Mesothelial cell of epicardium (in vitro differentiated cells): ENCODE measurements at regions not wholly inside any gene's neighbourhood (a gene's known extent, or its start where the extent isn't known, plus 50 kb on each side); places are given as distances from the start of the nearest gene placed in this dataset.

Experiments
- DNase-seq, 2 experiments: peaks; one replicate each; pipeline ENCODE4 v3.0.0; 2021; ENCODE audit warnings: low spot score in 2 of 2; ENCODE audit not compliant: unreplicated experiment in 2 of 2
- H3K27ac Mint-ChIP-seq: 2 replicates; pipeline ENCODE4 v1.8.0; 2021; ENCODE audit warnings: mixed read lengths
- H3K27me3 Mint-ChIP-seq: 2 replicates; pipeline ENCODE4 v1.8.0; 2021; ENCODE audit warnings: low read depth, mixed read lengths
- H3K36me3 Mint-ChIP-seq: 2 replicates; pipeline ENCODE4 v1.8.0; 2021; ENCODE audit warnings: mixed read lengths
- H3K4me1 Mint-ChIP-seq: 2 replicates; pipeline ENCODE4 v1.8.0; 2021; ENCODE audit warnings: mixed read lengths
- H3K4me3 Mint-ChIP-seq: 2 replicates; pipeline ENCODE4 v1.8.0; 2021; ENCODE audit warnings: mild to moderate bottlenecking, moderate library complexity, mixed read lengths
- H3K9me3 Mint-ChIP-seq: 2 replicates; pipeline ENCODE4 v1.8.0; 2021; ENCODE audit warnings: mixed read lengths
- CTCF ChIP-seq: fragments of 200-600 bp; sonication (generic); IDR thresholded peaks from one replicate; pipeline ENCODE4 v1.5.0; 2021; ENCODE audit warnings: antibody characterized with exemption; ENCODE audit not compliant: unreplicated experiment

DNA sequence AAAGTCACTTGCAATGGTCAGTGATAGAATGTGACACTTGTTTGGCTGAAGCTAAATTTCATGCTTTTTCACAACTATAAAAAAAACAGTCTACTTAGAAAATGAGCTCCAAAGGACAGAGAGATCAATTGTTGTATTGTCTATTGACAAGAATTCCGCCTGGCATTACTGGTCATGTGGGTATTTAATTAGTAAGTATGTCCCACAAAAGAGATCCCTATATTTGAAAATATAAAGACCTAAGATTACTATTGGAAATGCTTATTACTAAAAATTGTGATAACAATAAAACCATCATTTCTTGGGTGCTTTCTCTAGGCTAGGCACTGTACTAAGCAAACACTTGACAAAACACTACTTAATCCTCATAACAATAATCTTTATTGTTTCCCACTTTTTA lies 745.2 kb upstream of the C9orf72 start:
- no peak for TF ChIP-seq CTCF
- Mint-ChIP-seq H3K4me3 (no peak overlapping the region), H3K27ac (no peak overlapping the region), H3K9me3 (no peaks in the 10 kb centered on the region), H3K4me1 (no peaks in the 10 kb centered on the region), H3K27me3 (no peaks in the 10 kb centered on the region), H3K36me3 (no peaks in the 10 kb centered on the region)
- DNase-seq, result no peak

- Mint-ChIP-seq H3K4me3 (no peak overlapping the region), H3K27ac (no peak overlapping the region), H3K36me3 (no peaks in the 10 kb centered on the region), H3K4me1 (no peaks in the 10 kb centered on the region), H3K9me3 (peaks cover under 1% of the 10 kb centered on the region), H3K27me3 (no peaks in the 10 kb centered on the region)
- TF ChIP-seq CTCF, result no peak
- DNase-seq, result no peak
These were observed 746.7 kb upstream of the C9orf72 start for GRCh38 chr9:28319981-28320380.

- H3K27me3 Mint-ChIP-seq, result no peaks in the 10 kb centered on the region
- no peak for TF ChIP-seq CTCF
- no peak overlapping the region for H3K27ac Mint-ChIP-seq
- H3K4me3 Mint-ChIP-seq, result no peak overlapping the region
- peaks cover 3% of the 10 kb centered on the region for H3K9me3 Mint-ChIP-seq
- no peak for DNase-seq
- no peaks in the 10 kb centered on the region for H3K36me3 Mint-ChIP-seq
- H3K4me1 Mint-ChIP-seq, result no peaks in the 10 kb centered on the region
These were observed 747.3 kb upstream of the C9orf72 start for GRCh38 chr9:28320616-28321015.

DNA sequence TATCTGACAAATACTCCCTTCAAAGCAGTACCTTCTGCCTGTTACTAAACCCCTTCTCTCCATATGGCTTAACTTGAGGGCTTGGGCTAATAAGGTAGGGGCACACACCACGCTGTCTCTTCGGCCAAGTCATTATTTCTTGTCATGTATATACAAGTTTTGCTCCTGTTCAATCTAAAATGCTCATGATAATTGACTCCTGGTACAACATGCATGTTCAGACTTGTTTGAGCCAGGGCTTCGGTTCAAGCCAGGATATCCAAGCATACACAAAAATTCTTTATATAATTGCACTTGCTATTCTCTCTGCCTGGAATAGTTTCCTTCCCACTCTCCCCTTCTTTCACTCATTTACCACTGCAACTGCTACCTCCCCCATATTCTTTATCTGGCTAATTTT lies 756.0 kb upstream of the C9orf72 start:
- no peak for DNase-seq
- H3K27ac Mint-ChIP-seq, result no peak overlapping the region
- H3K9me3 Mint-ChIP-seq, result peaks cover 15% of the 10 kb centered on the region
- peaks cover 10% of the 10 kb centered on the region for H3K4me1 Mint-ChIP-seq
- TF ChIP-seq CTCF, result no peak
- no peaks in the 10 kb centered on the region for H3K27me3 Mint-ChIP-seq
- H3K4me3 Mint-ChIP-seq, result no peak overlapping the region
- H3K36me3 Mint-ChIP-seq, result no peaks in the 10 kb centered on the region

- H3K27ac Mint-ChIP-seq, result no peak overlapping the region
These were observed 759.4 kb upstream of the C9orf72 start for GRCh38 chr9:28332648-28333047.

More at GRCh38 chr9:28332648-28333047, 759.4 kb upstream of the C9orf72 start:
- Mint-ChIP-seq H3K36me3 (no peaks in the 10 kb centered on the region), H3K27me3 (no peaks in the 10 kb centered on the region), H3K9me3 (peaks cover 7% of the 10 kb centered on the region), H3K4me1 (peaks cover 10% of the 10 kb centered on the region), H3K4me3 (no peak overlapping the region)
- no peak for TF ChIP-seq CTCF
- no peak for DNase-seq
